Omental fat pad (tissue), 3 donors: ENCODE measurements at regions not wholly inside any gene's neighbourhood (a gene's known extent, or its start where the extent isn't known, plus 50 kb on each side); places are given as distances from the start of the nearest gene placed in this dataset.
A peak's percentile ranks its signal among the peaks of the same experiment; 100 is the strongest.

ENCODE experiments used
- ATAC-seq: fragments of 150-250 bp; one replicate; pipeline ENCODE4 v1.9.1; 2016; ENCODE audit warnings: mild to moderate bottlenecking, moderate library complexity; ENCODE audit not compliant: low FRiP score
- DNase-seq: peaks from one replicate; pipeline ENCODE4 v3.0.0-alpha.2; 2019; ENCODE audit warnings: low spot score
- TF ChIP-seq, protein P1 (sequence below), 3 donors: fragments of 450-650 bp; IDR thresholded peaks; one replicate each; pipeline ENCODE4 v1.5.1; 2016 to 2017; ENCODE audit warnings: antibody characterized with exemption in 3 of 3, mild to moderate bottlenecking in 3 of 3, moderate library complexity in 2 of 3

DNA sequence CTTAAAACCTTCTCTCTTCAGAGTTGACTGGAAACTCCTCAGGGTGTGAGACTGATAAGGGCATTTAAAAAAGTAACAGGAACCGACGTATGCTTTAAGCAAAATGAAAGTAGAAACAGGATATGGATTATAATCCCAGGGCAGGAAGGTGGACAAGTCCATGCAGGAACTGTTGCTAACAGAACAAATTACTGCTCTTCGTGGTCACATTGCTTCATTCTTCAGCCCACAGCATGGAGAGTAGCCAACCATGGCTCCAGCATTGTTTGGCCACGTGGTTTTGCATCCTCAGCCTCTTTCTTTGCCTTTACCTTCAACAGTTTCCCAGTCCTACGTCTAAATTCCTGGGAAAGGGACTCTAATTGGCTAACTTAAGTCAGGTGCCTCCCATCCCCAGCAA, 563.1 kb upstream of the ISX start:
- ATAC-seq (no peak), DNase-seq (no peak)
- TF ChIP-seq, protein P1, sequence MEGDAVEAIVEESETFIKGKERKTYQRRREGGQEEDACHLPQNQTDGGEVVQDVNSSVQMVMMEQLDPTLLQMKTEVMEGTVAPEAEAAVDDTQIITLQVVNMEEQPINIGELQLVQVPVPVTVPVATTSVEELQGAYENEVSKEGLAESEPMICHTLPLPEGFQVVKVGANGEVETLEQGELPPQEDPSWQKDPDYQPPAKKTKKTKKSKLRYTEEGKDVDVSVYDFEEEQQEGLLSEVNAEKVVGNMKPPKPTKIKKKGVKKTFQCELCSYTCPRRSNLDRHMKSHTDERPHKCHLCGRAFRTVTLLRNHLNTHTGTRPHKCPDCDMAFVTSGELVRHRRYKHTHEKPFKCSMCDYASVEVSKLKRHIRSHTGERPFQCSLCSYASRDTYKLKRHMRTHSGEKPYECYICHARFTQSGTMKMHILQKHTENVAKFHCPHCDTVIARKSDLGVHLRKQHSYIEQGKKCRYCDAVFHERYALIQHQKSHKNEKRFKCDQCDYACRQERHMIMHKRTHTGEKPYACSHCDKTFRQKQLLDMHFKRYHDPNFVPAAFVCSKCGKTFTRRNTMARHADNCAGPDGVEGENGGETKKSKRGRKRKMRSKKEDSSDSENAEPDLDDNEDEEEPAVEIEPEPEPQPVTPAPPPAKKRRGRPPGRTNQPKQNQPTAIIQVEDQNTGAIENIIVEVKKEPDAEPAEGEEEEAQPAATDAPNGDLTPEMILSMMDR (IDR thresholded peaks at IDR 0.05): no peak

DNA sequence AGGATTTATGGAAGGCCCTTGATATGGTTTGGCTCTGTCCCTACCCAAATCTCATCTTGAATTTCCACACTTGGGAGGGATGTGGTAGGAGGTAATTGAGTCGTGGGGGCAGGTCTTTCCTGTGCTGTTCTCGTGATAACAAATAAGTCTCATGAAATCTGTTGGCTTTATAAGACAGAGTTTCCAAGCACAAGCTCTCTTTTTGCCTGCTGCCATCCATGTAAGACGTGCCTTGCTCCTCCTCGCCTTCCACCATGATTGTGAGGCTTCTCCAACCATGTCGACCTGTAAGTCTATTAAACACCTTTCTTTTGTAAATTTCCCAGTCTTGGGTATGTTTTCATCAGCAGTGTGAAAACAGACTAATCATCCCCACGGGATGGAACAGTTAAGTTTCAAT, 557.2 kb upstream of the ISX start:
- TF ChIP-seq, protein P1 (IDR thresholded peaks at IDR 0.05): no peak
- no peak for ATAC-seq
- DNase-seq: no peak

DNA sequence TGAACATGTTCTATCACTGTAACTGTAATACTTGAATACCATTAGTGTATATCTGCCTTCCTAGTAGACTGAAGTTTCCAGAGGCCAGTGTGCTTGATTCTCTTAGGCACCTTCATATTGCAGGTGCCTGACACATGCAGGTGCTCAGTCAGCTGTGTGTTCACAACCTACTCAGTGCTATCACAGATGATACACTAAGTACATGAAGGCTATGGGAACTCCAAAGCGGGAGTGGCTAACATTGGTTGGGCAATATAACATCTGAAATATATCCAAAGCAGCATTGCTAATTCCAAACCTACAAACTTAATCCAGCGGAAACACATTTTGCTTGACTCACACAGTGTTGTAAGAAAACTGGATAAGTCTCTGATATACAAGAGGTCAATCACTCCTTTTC, 539.3 kb upstream of the ISX start:
- ATAC-seq: no peak
- no peak for DNase-seq

DNA sequence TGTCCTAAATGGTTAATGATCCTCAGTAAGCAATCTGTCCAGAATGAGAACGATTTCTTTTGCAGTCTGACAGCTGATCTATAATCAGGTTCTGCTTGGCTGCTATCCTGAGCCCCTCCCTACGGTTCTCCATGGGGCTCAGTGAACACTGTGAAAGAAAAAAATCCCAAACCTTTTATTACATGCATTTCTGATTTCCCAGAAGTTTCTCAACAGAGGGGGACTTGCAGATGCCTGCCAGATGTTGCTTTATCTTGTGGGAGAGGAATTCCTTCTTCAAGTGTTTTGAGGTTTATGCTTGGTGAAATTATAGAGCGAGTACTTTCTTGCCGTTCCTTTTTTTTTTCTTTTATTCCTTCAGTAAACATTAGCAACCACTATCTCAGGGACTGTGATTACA, 531.9 kb upstream of the ISX start:
- TF ChIP-seq, protein P1 (IDR thresholded peaks at IDR 0.05): no peak
- DNase-seq (no peak), ATAC-seq (no peak)

More for the DNA sequence above, 539.3 kb upstream of the ISX start:
- TF ChIP-seq, protein P1 (IDR thresholded peaks at IDR 0.05): no peak

DNA sequence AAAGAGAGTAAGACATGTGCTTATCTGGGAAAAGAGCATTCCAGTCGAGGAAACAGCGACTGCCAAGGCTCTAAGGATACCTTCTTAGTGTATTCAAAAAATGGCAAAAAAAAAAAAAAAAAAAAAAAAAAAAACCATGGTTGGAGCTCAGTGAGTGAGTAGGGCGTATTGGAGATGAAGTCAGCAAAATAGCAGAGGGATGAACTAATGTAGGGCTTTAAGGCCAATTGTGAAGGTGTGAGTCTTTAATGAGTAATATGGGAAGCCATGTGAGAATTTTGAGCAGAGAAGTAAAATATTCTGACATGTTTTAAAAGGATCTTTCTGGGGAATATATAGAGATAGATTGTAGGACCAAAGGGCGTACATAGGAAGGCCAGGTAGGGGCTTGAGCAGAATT, 498.6 kb upstream of the ISX start:
- peak; percentile 73 for ATAC-seq
- TF ChIP-seq, protein P1 (IDR thresholded peaks at IDR 0.05): no peak
- no peak for DNase-seq

DNA sequence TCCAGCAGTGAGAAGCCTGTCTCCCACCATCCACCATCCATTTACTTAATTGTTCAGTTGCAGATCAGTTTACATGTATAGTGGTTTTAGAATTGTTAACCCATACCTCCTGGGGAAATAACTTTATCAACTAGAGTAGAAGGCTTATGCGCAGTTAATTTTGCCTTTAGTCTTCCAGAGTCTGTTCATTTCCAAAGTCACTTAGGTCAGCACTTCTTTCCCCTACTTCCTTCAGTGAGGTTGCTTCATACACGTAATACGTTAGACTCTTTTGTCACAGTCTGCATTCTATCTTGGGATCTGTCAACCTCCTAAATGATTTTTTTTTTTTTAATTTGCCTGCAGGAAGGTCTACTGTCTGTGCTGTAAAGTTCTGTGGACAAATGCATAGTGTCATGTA, 495.6 kb upstream of the ISX start:
- DNase-seq: no peak
- ATAC-seq: no peak
- TF ChIP-seq, protein P1 (IDR thresholded peaks at IDR 0.05): no peak

DNA sequence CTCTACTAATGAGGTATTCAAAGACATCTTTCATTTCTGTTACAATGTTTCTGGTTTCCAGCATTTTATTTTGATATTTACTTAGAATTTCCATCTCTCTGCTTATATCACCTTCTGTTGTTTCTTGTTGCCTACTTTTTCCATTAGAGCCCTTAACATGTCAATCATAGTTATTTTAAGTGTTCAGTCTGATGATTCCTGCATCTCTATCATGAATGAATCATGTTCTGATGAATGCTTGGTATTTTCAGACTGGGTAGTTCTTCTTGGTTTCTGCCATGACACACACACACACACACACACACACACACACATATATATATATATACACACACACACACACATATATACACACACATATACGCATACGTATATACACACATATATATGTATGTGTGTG, 486.4 kb upstream of the ISX start:
- ATAC-seq (no peak), DNase-seq (no peak)
- TF ChIP-seq, protein P1 (IDR thresholded peaks at IDR 0.05): no peak
